Left cardiac atrium (tissue), 4 donors: ENCODE measurements at regions not wholly inside any gene's neighbourhood (a gene's known extent, or its start where the extent isn't known, plus 50 kb on each side); places are given as distances from the start of the nearest gene placed in this dataset.
"Not testable (repeated sequence)": the region's sequence is repeated elsewhere in the genome, so short reads cannot be mapped to it uniquely, and the experiment has no call there.

Experiments used
- ATAC-seq, 2 donors: fragments of 200-7000 bp; cut with Tn5 transposase; one replicate each; pipeline ENCODE4 v1.9.1; 2020; ENCODE audit warnings: mild to moderate bottlenecking in 2 of 2, moderate library complexity in 2 of 2
- DNase-seq: peaks from one replicate; pipeline ENCODE4 v3.0.0-alpha.2; 2020
- intact Hi-C, 2 donors: fragments of 100-400 bp; cut with DNase I; formaldehyde crosslinking; loops; one replicate each; pipeline versions ENCODE4 v1.14.1 to v1.15.1; 2022 to 2023
- donor health status: DM: no; HTN: yes; CAD: no.
- donor health status: DM: no; HTN: yes; CAD: no; lungs with severe emphysema.
- donor health status: DM: yes; HTN: yes; CAD: no.
- donor health status: Dilated cardiomyopathy.

- intact Hi-C loops, result no loop called here
- DNase-seq (no peak), ATAC-seq (no peak)
Observed at GRCh38 chr19:23505738-23506137, 110.5 kb upstream of the ZNF91 start.

- DNase-seq, result no peak
- no peak for ATAC-seq
- intact Hi-C loops, result no loop called here
Observed at GRCh38 chr19:23482829-23483228, 87.6 kb upstream of the ZNF91 start.

- intact Hi-C loops, result no loop called here
Observed at GRCh38 chr19:23481043-23481442, 85.8 kb upstream of the ZNF91 start.

GRCh38 chr19:23475477-23475876 is 80.2 kb upstream of the ZNF91 start:
- no peak for DNase-seq
- no peak for ATAC-seq
- intact Hi-C loops, result no loop called here

More at GRCh38 chr19:23481043-23481442, 85.8 kb upstream of the ZNF91 start:
- no peak for DNase-seq
- ATAC-seq, result no peak

GRCh38 chr19:23474761-23475160 is 79.5 kb upstream of the ZNF91 start:
- ATAC-seq (no peak), DNase-seq (no peak)
- intact Hi-C loops, result no loop called here

- intact Hi-C loops, result no loop called here
- DNase-seq (no peak), ATAC-seq (no peak)
Observed at GRCh38 chr19:23474172-23474571, 78.9 kb upstream of the ZNF91 start.

- intact Hi-C loops, result no loop called here
- DNase-seq (no peak), ATAC-seq (no peak)
Observed at GRCh38 chr19:23470873-23471545, 75.7 kb upstream of the ZNF91 start.

GRCh38 chr19:23464349-23464748 is 69.1 kb upstream of the ZNF91 start:
- not testable (repeated sequence) for ATAC-seq

GRCh38 chr19:23461120-23461519 is 65.8 kb upstream of the ZNF91 start:
- DNase-seq (no peak), ATAC-seq (no peak)
- intact Hi-C loops, result no loop called here

More at GRCh38 chr19:23464349-23464748, 69.1 kb upstream of the ZNF91 start:
- DNase-seq, intact Hi-C loops: not testable (repeated sequence)

GRCh38 chr19:23460656-23461055 is 65.4 kb upstream of the ZNF91 start:
- ATAC-seq, result no peak
- intact Hi-C loops, result no loop called here
- no peak for DNase-seq
